GM21529 (cell line): ENCODE measurements at regions not wholly inside any gene's neighbourhood (a gene's known extent, or its start where the extent isn't known, plus 50 kb on each side); places are given as distances from the start of the nearest gene placed in this dataset.

Experiments used
- ATAC-seq: cut with Tn5 transposase; IDR thresholded peaks from one replicate; pipeline ENCODE4 v1.9.1; 2021; ENCODE audit not compliant: unreplicated experiment

DNA sequence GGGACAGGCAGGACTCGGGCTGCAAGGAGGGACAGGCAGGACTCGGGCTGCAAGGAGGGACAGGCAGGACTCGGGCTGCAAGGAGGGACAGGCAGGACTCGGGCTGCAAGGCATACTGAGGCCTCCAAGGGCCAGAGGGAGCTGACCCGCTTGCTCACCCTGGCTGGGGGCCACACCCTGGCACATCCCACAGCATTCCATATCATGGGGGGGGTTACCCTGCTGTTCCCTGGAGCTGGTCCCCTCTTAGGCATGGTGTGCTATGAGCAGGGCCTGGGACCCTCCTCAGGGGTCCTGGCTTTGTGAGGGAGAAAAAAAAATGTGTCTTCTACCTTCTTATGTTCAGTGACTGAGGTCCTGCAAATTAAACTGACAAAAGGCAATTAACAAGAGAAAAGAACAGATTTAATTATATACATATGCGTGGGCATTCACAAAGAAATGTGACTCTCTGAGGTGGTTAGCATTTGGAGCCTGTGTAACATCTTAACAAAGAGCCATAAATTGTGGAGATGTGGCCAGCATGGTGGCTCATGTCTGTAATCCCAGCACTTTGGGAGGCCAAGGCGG is 97.6 kb upstream of the ALDH1A3 start:
- no peak for ATAC-seq

DNA sequence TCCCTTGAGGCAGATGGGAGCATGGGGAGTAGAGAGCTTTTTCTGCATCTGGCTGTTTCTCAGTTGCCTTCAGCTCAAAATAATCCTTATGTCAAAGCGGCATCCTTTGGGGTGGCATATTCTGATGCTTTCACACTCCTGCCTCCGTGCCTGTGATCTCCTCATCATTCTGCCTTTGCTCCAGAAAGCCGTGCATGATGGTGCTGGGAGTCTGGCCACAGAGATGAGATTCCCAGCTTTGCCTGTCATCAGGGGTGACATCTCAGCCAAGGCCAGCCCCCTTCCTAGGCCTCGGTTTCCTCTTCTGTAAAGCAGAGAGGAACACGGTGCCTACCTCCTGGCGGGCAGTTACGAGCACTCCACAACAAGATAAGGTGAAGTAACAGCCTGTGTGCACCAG is 96.3 kb upstream of the ALDH1A3 start:
- no peak for ATAC-seq

DNA sequence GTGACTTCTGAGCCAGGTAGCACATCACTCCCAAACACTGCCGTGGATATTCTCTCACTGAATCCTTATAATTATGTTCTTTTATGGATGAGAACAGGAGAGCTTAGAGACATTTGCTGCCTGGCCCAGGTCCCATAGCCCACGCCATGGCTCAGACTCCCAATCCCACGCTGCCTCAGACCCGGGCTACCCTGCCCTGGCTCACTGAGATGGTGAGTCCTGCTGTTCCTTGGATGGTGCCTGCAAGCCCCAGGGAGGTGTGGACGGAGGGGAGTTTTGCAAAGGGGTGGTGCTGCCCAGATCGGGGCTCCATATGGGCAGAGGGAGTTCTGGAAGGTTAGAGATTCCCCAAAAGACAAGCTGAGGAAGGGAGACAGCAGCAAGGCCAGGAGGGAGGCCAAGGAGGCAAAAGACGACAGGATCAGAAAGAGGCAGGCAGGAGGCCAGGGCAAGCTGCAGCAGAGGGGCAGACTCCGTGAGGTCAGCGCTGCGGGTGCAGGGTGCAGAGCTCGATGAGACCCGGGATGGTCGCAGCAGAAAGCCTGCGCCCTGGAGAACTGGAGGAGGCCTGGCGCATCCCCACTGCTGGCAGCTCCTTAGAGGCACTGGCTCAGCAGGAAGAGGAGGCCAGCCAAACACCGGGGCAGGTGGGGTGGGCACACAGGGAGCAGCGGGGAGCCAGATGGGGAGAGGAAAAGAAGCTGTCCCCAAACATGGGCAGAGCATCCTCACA is 95.7 kb upstream of the ALDH1A3 start:
- no peak for ATAC-seq

DNA sequence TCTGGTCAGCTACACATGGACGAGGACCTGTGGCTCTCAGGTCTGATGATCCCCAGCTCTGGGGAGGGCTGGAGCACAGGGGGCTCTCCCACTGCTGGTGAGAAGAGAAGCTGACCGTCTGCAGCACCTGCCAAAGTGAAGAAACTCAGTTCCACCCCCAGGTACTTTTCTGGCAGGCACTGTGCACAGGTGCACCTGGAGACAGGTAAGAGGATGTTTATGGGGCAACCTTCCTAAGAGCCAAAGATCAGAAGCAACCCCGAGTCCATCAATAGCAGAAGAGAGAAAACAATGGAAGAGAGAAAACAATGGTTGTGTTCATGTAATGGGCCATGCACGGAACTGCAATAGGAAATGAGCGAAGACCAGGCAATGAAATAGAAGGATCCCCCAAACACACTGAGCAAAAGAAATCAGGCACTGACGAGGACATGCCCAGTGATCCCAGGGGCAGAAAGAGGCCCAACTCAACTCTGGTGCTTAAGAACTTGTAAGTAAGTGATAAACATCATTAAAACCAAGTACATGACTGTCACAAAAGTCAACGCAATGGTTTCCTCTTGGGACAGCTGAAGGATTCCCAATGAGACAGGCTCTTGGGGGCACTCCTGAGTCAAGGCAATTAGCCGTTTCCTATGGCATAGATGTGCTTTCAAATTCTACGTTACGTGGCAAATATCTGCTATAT is 95.0 kb upstream of the ALDH1A3 start:
- no peak for ATAC-seq

DNA sequence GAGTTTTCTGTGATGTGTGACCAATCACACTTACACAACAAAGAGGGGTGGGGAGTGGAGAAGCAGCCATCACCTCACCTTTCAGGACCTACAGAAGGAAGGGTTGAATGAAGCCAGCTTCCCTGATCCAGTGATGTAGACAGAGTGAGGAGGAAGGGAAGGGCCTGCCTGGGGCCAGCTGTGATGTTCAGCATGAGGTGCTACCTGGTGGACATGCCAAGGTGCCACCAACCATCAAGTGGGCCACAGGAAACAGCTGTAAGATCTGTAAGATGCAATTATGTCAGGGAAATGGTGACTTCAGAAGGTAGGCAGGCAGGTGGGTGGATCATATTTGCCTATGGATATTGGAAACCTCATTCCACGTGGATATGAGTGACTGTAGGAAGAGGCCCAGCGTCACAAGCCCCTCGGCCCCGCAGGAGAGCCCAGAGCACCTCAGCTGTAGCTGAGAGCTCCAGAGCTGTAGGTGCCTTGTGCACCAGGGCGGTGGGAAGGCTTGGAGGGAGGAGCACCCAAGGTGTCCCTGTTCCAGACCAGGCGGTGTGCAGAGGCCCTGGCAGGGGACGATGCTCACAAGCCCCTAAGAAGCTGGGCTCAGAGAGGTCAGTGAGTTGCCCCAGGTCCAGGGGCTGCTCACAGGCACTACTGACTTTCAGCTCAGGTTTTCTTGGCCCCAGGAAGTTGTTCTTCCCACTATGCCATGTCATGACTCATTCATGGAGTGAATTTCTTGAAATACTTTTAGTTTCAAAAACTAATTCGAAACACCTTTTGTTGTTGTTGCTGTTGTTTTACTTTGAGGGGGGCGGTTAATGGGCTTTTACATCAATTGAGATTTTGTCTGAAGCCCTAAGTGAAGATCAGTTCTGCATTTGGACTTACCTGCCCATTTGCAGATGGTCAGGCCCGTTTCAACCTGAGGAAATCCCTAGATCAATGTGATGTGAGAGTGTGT is 94.2 kb upstream of the ALDH1A3 start:
- ATAC-seq = no peak

DNA sequence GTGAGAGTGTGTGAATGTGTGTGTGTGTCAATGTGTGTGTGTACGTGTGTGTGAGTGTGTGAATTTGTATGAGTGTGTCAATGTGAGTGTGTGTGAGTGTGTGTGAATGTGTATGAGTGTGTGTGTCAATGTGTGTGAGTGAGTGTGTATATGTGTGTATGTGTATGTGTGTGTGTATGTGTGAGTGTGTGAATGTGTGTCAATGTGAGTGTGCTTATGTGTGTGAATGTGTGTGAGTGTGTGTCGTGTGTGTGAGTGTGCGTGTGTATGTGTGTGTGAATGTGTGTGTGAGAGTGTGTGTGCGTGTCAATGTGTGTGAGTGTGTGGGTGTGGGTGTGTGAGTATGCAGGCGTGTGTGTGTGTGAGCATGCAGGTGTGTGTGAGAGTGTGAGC is 93.5 kb upstream of the ALDH1A3 start:
- ATAC-seq = no peak

DNA sequence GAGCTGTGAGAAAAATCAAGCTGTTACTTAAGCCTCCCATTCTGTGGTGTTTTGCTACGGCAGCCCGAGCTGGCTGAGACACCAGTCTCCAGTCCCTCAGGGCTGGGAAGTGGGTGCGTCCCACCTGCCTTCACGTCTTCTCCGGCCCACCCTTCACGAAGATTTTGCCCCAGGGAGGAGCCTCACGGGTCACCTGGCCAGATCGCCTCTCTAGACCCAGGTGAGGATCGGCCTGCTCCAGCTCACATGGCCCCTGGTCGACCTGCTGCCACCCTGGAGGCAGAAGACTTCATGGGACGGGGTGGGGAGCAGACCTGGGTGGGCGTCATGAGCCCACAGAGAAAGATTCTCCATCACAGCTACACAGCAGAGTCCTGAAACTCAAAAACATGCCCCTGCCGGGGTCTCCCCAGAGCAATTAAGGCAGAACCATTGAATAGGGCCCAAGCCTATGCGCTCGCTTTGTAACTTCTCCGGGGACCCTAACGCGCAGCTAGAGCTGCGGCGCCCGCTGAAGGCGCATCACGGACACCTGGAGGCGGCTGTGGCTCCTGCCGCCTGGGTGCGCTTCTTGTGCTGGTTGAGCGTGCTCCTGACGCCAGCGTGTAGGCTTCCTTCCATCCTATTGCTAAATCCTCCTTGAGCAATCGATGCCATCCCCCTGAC is 92.6 kb upstream of the ALDH1A3 start:
- ATAC-seq = no peak

DNA sequence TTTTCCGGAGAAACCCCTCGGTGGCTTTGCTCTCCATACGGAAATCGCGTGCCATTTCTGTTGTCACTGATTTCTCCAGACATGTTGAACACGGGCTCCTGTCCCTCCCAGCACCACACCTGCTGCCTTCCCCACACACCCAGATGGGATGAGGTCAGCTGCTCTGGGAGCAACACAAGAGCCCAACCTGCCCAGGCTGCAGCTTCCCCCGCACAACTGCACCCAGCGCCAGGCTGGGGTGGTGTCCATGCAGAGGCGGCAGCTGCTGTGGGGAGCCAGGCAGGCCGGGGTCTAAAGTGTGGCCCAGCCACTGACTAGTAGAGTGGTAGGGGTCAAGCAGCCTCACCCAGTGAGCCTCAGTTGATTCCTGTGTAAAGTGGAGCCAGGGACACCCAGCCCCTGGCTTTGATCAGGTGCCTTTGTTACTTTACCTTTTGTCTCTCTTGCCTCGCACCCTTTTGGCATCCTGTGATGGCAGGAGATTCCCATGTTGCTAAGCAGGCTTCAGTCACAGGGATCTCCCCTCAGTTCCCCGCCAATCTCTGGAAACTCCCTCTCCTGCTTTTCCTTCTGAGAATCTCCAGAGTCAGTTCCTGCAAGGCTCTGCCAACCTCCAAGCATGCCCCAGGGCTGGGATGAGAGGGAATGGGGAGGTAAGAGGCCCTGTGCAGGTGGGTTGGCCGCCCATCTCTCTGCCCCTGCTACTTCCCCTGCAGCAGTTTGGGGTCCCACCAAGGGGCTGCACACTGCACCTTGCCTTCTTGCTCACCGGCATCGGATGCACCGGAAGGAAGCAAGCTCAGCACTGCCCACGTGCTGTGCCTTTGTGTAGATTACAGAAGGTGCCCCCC is 91.8 kb upstream of the ALDH1A3 start:
- no peak for ATAC-seq

DNA sequence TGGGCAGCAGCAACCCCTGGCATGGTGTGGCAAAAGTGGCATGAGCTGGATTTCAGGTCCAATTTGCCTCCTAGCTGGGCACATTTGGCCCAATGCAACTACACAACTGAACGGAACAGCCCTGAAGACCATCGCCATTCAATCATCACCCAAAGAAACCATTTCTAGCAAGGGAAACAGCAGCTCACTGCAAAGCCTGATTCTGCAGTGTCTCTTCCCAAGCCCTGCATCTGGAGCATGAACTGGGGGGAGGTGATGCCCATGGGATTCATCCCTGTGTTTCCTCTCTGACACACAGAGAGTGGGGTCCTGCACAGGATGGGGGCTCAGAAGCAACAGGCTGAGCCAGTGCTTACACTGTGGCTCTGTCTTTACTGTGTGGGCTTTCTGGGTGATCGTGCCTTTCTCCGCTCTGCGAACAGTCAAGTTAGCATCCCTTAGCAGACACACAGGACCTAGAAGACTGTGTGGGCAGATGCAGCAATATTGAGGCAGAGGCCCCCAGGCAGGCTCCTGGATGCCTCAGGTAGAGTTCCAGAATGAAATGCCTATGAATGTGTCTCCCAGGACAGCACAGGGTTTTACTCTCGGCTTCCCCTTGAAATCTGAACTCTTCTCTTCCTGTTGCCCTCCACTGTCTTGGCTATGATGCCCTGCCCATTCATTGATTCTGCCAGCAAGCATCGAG is 91.1 kb upstream of the ALDH1A3 start:
- no peak for ATAC-seq

DNA sequence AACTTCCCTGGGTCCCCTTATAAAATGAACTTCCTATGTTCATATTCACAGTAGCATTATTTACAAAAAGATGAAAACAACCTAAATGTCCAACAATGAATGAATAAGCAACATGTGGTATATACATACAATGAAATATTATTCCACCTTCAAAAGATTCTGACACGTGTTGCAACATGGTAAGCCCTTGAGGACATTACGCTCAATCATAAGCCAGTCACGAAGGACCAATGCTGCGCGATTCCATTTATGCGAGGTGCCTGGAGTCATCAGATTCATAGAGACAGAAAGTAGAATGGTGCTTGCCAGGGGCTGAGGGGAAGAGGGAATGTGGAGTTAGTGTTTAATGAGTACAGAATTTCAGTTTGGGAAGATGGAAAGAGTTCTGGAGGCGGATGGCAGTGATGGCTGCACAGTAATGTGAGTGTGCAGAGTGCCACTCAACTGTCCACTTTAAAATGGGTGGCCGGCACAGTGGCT is 88.8 kb upstream of the ALDH1A3 start:
- ATAC-seq = no peak

DNA sequence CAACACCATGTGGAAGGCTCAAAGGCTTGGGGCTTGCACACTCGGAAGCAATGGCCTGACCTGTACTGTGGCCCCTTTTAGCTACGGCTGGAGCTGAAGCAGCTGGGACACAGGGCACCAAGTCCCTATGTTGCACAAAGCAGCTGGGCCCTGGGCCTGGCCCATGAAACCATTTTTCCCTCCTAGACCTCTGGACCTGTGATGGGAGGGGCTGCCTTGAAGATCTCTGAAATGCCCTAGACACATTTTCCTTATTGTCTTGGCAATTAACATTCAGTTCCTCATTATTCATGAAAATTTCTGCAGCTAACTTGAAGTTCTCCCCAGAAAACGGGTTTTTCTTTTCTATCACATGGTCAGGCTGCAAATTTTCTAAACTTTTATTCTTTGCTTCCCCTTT is 85.6 kb upstream of the ALDH1A3 start:
- no peak for ATAC-seq

DNA sequence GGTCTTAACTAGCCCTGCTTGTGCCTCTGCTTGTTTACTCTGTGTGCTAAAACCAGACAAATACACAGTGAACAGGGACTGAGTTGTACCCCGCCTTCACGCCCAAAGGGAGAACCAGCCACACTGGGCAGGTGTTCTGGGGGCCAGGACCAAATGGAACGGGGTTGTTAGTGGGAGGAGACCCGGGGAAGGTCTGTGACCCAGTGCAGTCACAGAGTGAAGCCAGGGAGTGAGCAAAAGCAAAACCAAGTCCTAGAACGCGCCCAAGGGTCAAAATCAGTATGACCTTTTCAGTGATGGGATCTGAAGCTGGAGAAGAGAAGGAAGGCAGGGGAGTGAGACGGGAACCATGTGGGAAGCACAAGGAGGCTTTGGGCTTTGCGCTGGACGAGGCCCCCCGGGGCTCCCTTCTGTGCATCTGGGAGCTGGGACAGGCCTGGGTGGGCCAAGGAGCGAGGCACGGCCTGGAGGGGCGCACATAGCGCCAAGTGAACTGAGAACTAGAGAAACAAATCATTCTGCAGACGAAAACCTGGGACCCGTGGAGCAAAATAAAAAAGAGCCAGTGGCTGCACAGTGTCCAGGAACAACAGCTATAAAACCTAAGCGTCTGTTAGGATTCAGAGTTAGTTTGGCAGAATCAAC is 78.3 kb upstream of the ALDH1A3 start:
- no peak for ATAC-seq

DNA sequence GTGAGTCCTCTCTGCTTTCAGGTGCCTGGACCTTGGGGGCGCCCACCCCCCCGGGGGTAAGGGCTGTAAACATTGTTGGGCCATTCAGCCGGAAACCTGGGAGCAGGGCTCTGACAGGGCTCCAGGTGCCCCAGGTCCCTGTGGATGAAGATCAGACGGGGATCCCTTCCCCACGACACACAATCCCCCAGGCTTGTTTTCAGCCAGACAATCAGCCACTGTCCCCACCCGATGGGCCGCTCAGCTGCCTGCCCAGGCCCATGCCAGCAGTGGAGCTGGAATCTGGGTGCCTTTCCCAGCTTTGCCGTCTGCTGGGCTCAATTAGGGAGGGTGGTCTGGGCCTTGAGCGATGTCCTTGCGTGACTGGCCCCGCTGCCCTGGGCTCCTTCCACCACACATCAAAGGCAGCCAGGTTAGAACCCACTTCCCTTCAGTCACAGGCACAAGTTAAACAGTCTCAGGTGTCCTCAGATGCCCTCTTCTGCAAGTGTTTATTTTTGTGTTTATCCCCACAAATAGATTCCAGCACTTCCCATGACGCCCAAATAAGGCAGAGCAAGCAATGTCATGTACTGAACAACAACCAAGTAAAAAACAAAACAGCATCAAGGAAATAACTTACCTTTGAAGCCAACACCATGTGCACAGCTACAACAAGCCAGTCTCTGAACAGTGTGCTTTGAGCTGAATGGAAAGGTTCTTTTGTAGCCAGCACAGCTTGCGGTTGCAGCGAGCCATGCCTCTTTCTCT is 77.0 kb upstream of the ALDH1A3 start:
- no peak for ATAC-seq

DNA sequence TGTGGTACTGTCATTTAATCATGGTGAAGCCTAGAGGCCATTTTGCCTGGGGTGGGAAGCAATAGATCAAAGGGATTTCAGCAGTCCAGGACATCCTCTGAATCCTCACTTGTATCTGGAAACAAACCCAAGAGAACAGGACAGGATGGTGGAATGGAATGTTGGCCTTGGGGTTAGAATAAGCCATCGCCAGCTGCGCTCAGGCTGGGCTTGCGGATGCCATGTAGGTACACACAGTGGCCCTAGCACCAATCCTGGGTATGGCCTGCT is 76.5 kb upstream of the ALDH1A3 start:
- ATAC-seq = no peak

DNA sequence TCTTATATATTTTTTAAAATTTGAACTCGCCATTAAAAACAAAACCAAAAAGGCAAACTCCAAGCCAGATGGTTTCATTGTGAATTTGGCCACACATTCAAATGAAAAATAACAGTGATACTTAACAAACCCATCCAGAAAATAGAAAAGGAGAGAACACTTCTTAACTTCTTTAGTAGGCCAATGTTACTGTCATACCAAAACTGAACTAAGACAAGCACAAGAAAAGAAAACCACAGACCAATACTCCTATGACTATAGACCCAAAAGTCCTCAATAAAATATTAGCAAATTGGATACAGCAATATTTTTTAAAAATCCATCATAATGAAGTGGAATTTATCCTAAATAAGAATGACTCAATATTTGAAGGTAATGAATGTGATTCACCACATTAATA is 73.5 kb upstream of the ALDH1A3 start:
- no peak for ATAC-seq

DNA sequence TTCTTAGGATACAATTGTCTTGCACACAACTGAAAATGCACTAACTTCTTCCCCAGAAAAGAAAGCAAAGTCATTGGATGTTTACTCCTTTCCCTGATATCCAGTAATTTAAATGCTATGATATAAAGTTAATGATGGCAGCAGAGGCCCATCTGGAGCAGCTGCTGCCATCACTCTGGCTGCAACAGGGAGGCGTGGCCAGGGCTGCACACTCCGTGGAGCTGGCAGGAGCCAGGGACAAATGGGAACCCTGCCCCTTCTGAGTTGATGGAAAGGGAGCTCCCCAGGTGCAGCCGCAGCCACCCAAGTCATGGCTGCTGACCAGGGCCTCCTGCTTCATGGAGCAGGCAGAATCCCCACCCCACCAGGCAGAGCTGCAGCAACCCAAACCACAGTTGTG is 72.6 kb upstream of the ALDH1A3 start:
- ATAC-seq = no peak

DNA sequence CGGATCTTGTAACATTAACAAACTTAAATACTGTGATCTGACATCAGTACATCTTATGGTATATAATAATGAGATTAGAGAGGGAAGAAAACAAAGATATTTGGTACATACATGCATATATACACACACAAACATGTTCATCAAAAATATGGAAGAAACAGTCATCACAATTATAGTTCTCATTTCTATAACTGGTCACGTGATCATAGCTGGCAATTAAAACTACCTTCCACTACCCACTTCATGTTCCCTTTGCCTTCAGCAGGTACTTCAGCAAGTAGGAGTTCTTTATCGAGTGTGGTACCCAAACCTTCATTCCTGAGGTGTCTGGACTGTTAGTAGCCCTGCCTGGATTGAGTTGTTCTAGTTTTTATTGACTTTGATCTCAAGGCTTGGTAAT is 70.9 kb upstream of the ALDH1A3 start:
- no peak for ATAC-seq

DNA sequence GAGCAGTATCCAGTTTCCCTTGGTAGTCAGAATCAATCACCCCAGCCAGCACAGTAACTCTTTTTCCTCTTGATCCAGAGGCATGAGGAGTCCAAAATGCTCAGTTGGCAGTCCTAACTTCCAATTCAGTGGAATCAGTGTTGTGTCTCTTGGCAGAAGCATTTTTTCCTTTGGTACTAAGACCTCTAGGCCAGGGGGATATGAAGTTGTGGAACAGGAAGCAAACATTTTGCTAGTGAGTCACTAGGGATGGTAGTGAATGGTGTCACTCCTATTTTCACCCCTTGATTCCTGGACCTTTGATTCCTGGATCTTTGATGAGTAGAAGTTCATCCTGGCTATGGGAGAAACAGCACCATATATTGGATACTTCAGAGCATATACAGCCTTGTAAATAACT is 70.5 kb upstream of the ALDH1A3 start:
- no peak for ATAC-seq
